ENCODE measurements at regions not wholly inside any gene's neighbourhood (a gene's known extent, or its start where the extent isn't known, plus 50 kb on each side); places are given as distances from the start of the nearest gene placed in this dataset.

GRCh38 chr14:53537422-53538315 is 384.5 kb upstream of the DDHD1 start:
- DNase-seq = no peak

GRCh38 chr14:53536446-53536845 is 383.3 kb upstream of the DDHD1 start:
- DNase-seq = no peak

- DNase-seq = no peak
Observed at GRCh38 chr14:53534841-53535240, 381.7 kb upstream of the DDHD1 start.

- DNase-seq = no peak
Observed at GRCh38 chr14:53533384-53533970, 380.4 kb upstream of the DDHD1 start.

GRCh38 chr14:53532853-53533252 is 379.7 kb upstream of the DDHD1 start:
- DNase-seq = no peak

- no peak for DNase-seq
Observed at GRCh38 chr14:53531730-53532129, 378.6 kb upstream of the DDHD1 start.

GRCh38 chr14:53531156-53531555 is 378.0 kb upstream of the DDHD1 start:
- DNase-seq = no peak

GRCh38 chr14:53529519-53529918 is 376.4 kb upstream of the DDHD1 start:
- no peak for DNase-seq

GRCh38 chr14:53528185-53528671 is 375.1 kb upstream of the DDHD1 start:
- no peak for DNase-seq

GRCh38 chr14:53526200-53526599 is 373.1 kb upstream of the DDHD1 start:
- no peak for DNase-seq

GRCh38 chr14:53525608-53526007 is 372.5 kb upstream of the DDHD1 start:
- no peak for DNase-seq

GRCh38 chr14:53524391-53524790 is 371.3 kb upstream of the DDHD1 start:
- DNase-seq = no peak

GRCh38 chr14:53523226-53523625 is 370.1 kb upstream of the DDHD1 start:
- DNase-seq = no peak

GRCh38 chr14:53520078-53520928 is 367.2 kb upstream of the DDHD1 start:
- DNase-seq = no peak

GRCh38 chr14:53519137-53519536 is 366.0 kb upstream of the DDHD1 start:
- no peak for DNase-seq

- DNase-seq = no peak
Observed at GRCh38 chr14:53517270-53517960, 364.3 kb upstream of the DDHD1 start.

- no peak for DNase-seq
Observed at GRCh38 chr14:53516261-53516774, 363.2 kb upstream of the DDHD1 start.

GRCh38 chr14:53515276-53515675 is 362.2 kb upstream of the DDHD1 start:
- no peak for DNase-seq

GRCh38 chr14:53514197-53514596 is 361.1 kb upstream of the DDHD1 start:
- no peak for DNase-seq

GRCh38 chr14:53510281-53510912 is 357.3 kb upstream of the DDHD1 start:
- DNase-seq = no peak

- no peak for DNase-seq
Observed at GRCh38 chr14:53509276-53510244, 356.4 kb upstream of the DDHD1 start.
